C4-2B (cell line): ENCODE measurements at regions not wholly inside any gene's neighbourhood (a gene's known extent, or its start where the extent isn't known, plus 50 kb on each side); places are given as distances from the start of the nearest gene placed in this dataset.

Experiments
- ZFX ChIP-seq: fragments of 450-650 bp; IDR thresholded peaks from 2 replicates; pipeline ENCODE4 v1.6.1; 2017
- TF ChIP-seq, protein P1 (sequence below): fragments of 450-650 bp; conservative IDR thresholded peaks from 2 replicates; pipeline ENCODE4 v1.5.1; 2017; ENCODE audit warnings: mild to moderate bottlenecking

DNA sequence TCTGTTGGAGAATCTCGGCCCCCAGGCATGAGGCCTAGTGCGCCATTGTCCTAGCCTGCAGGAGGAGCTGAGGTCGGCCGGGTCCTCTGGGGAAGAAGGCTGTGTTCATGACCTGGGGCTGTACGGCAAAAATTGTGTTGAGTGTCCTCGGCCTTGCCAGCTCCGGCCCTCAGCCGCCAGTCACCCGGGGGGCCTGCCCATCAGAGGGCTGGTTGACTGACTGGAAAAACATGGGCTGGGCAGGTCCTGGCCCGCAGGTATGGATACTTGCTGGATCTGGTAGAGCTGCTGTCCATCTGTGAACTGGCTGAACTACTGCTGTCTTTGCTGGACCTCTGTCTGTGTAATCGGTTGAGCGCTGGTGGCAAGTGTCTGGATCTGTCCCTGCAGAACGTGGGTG is 136.7 kb upstream of the GAS1 start:
- TF ChIP-seq, protein P1, sequence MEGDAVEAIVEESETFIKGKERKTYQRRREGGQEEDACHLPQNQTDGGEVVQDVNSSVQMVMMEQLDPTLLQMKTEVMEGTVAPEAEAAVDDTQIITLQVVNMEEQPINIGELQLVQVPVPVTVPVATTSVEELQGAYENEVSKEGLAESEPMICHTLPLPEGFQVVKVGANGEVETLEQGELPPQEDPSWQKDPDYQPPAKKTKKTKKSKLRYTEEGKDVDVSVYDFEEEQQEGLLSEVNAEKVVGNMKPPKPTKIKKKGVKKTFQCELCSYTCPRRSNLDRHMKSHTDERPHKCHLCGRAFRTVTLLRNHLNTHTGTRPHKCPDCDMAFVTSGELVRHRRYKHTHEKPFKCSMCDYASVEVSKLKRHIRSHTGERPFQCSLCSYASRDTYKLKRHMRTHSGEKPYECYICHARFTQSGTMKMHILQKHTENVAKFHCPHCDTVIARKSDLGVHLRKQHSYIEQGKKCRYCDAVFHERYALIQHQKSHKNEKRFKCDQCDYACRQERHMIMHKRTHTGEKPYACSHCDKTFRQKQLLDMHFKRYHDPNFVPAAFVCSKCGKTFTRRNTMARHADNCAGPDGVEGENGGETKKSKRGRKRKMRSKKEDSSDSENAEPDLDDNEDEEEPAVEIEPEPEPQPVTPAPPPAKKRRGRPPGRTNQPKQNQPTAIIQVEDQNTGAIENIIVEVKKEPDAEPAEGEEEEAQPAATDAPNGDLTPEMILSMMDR = no peak
- no peak for TF ChIP-seq ZFX
